GM12873 (cell line): ENCODE measurements at regions not wholly inside any gene's neighbourhood (a gene's known extent, or its start where the extent isn't known, plus 50 kb on each side); places are given as distances from the start of the nearest gene placed in this dataset.

Experiments
- CTCF ChIP-seq: IDR thresholded peaks from 2 replicates; pipeline ENCODE4 v1.5.1; 2012; ENCODE audit warnings: low read depth, mild to moderate bottlenecking, moderate library complexity, low read length, control low read depth; ENCODE audit not compliant: insufficient read depth; ENCODE audit errors: missing control alignments

- TF ChIP-seq CTCF: no peak
Measured at GRCh38 chr14:103186909-103187586, 63.8 kb downstream of the TNFAIP2 start.

- TF ChIP-seq CTCF: no peak
Measured at GRCh38 chr14:103187911-103188310, 64.7 kb downstream of the TNFAIP2 start.

- peak; percentile 10 for TF ChIP-seq CTCF
Measured at GRCh38 chr14:103188810-103189480, 65.7 kb downstream of the TNFAIP2 start.

GRCh38 chr14:103189481-103190470 is 66.5 kb downstream of the TNFAIP2 start:
- TF ChIP-seq CTCF: no peak

- TF ChIP-seq CTCF: no peak
Measured at GRCh38 chr14:103190741-103191140, 67.5 kb downstream of the TNFAIP2 start.

- TF ChIP-seq CTCF: no peak
Measured at GRCh38 chr14:103191844-103192243, 68.6 kb downstream of the TNFAIP2 start.

GRCh38 chr14:103192246-103192840 is 69.1 kb downstream of the TNFAIP2 start:
- no peak for TF ChIP-seq CTCF
